ENCODE measurements at regions not wholly inside any gene's neighbourhood (a gene's known extent, or its start where the extent isn't known, plus 50 kb on each side); places are given as distances from the start of the nearest gene placed in this dataset.
"Not testable (repeated sequence)": the region's sequence is repeated elsewhere in the genome, so short reads cannot be mapped to it uniquely, and the experiment has no call there.

DNA sequence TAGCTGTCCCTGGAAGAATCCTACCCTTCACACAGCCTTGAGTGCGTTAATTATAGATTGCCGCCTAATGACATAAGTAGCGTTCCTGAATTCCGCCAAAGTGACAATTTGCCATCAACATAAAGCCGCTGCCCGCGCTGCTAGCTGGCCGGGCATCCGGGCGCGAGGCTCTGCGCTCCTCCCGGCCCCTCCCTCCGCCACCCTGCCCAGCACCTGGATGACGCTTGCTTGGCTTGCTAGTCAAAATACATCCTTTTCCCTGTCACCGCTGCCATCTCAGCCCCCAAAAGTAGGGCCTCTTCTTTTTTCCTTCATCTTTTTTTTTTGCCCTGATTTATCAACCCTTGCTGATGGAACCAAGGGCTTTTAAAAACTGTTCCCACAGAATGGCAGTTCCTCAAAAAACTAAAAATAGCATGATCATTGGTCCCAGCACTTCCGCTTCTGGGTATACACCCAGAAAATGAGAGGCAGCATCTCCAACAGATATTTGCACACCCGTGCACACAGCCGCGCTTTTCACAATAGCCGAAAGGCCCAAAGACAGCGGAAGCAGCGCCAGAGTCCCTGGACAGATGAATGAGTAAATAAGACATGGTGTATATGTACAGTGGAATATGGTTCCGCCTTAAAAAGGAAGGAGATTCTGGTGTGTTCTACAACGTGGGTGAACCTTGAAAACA is 235.2 kb downstream of the BCL11B start:
- no peak for DNase-seq

DNA sequence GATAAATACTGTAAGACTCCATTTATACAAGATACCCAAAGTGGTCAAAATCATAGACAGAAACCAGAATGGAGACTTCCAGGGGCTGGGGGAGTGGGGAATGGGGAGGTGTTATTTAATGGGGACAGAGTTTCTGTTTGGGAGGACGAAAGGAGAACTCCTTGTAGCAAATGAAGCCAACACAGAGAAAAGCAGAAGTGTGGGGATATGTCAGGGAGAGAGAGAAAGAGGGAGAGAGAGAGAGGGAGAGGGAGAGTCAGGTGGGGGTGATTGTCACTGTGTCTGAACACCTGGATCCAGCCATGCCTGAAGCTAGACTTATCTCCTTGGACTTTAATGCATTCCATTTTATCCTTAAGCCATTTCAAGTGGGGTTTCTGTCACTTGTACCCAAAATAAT is 234.7 kb downstream of the BCL11B start:
- DNase-seq: not testable (repeated sequence)

DNA sequence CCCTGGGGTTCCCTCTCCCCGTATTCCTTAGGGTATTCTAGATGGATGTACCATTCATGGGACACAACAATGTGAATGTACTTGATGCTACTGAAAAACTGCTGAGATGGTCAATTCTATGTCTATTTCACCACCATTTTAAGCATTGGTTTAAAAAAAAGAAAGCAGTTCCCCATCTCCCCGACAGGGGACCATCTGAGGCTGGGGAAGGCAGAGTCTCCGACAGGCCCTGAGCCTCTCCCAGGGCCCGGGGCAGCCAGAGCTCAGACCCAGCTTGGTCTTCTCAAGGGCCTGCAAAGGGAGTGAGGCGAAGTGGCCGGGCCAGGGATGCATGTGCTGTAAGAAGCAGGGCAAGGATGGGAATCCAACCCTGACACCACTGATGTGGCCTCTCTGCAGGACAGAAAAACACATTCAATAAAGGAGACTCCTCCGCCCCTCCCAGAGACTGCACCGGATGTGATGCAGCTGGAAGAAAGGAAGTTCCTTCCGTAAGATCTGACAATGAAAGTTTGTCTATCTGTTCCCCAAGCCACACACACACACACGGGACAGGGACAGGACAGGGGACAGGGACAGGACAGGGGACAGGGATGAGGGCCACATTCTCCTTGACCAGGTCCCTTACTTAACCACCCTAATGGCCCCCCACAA is 234.1 kb downstream of the BCL11B start:
- no peak for DNase-seq

- no peak for DNase-seq
Observed at GRCh38 chr14:99038431-99038820, 233.6 kb downstream of the BCL11B start.

DNA sequence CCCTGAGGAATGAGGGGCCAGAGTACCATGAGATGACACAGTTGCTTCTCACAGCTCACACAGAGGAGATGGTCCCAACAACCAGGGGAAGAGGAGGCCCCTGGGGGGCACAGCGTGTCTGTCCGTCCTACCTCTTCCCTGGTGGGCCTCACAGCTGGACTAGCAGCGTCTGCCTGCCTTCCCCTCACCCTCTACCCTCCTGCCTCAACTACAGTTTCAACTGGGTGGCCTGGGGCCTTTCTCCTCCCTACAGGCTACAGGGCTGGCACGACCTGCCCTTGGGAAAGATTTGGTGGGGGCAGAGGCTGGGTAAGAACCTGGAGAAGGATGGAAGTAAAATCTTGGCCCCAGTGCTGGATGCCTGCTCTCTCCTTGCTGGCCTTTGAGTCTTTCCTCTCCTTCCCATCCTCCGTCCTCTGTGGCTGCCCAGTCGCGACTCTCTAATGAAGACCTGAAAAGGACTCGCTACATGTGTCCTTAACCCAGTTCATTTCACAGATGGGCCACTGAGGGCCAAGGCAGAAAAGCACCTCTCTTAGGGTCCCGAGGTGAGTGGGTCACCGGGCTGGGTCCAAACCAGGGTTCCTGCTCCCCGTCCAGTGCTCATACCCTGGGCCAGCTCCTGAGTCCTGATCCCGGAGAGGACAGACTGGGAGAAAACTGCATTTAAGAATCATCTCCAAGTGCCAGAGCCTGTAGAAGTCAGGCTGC is 232.5 kb downstream of the BCL11B start:
- DNase-seq: no peak

DNA sequence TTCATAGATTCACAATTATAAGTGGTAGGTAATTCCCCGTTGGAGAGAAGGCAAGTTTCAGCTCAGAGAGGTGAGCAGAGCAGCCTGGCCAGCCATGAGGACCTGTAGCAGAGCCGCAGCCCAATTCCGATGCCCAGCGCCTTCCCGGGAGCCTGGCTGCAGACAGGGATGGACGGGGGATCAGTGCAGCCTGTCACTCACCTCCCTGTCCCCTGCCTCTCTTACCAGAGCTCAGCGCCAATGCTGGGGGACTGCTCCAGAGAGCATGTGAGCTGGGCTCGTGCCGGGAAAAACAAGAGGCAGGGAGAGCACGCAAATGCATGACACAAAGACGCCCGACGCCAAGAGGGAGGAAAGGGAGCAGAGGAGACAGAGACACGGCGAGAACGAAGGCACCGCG is 231.9 kb downstream of the BCL11B start:
- DNase-seq: no peak

DNA sequence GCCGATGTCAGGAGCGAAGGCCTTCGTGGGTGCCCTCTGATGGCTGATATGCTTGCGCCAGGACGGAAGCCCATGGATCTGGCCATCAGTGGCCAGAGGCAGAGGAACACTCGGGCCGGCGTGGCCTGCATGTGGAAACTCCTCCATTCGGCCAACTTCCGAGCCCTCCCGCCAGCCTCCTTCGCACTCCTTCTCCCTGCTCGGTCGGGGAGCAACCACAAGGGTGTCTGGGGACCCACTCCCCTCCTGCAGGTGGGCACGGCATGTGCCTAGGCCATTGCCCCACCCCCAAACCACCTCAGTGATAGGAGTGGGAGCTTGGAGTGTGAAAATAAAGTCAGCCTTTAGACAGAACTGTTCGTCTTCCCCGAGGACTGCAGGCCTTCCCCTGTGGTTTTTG is 231.3 kb downstream of the BCL11B start:
- DNase-seq: no peak

- DNase-seq: no peak
Observed at GRCh38 chr14:99041141-99041819, 230.7 kb downstream of the BCL11B start.

DNA sequence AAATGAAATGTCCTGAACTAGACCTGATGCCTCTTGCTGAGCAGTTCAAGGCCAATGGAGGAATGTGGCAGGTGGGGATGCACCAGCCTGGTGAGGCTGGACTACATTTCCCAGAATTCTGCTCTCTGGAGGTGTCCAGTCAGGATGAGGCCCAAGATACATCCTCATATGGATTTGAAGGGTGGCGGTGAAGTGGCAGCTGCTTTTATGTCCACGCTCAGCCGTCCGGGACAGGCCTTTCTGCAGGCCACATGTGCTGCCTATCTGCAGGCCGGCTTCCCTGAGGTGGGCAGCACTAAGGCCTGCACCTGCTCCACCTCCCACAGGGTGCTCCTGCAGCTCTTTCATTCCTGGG is 230.2 kb downstream of the BCL11B start:
- no peak for DNase-seq

- DNase-seq: no peak
Observed at GRCh38 chr14:99042381-99043266, 229.4 kb downstream of the BCL11B start.

- DNase-seq: no peak
Observed at GRCh38 chr14:99043267-99043615, 228.8 kb downstream of the BCL11B start.

GRCh38 chr14:99043756-99044155 is 228.2 kb downstream of the BCL11B start:
- no peak for DNase-seq

- DNase-seq: peak; percentile 65
Observed at GRCh38 chr14:99047441-99048031, 224.5 kb downstream of the BCL11B start.

- DNase-seq: no peak
Observed at GRCh38 chr14:99050309-99050708, 221.7 kb downstream of the BCL11B start.

GRCh38 chr14:99052467-99052866 is 219.5 kb downstream of the BCL11B start:
- no peak for DNase-seq

GRCh38 chr14:99055019-99055418 is 217.0 kb downstream of the BCL11B start:
- DNase-seq: no peak

DNA sequence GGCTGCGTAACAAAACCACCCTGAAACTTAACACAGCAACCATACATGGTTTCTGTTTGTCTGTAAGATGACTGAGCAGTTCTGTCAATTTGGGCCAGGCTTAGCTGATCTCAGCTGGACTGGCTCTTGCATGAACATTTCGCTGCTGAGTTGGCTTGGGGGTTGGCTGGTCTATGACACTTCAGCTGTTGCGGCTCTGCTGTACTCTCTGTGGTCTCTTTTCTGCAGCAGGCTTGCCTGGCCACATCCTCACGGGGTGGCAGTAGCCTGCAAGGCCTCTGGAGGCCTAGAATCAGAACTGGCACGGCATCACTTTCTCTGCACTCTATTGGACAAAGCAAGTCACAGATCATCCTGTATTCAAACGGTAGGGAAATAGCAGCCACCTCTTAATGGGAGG is 216.2 kb downstream of the BCL11B start:
- no peak for DNase-seq

DNA sequence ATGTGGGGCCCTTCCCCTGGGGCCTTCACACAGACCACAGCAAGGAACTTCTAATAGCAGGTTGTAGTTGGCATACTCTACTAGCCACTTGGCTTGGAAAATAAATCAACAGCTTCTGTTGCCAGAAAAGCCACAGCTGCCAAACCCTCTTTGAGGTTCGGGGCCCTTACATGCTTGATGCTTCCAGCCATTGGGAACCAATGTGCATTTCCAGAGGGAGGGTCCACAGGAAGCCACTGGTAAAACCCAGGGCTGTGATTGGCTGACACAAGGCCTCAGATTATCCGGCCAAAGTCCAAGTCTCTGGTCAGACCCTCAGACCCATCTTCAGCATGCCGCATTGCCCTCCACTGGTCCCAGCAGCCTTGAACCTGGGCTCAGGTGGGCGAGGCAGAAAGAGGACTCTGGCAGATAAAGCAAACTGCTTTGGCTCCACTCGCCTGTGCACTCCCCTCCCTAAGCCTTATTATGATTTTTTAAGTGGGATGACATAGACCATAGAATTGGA is 214.4 kb downstream of the BCL11B start:
- no peak for DNase-seq

DNA sequence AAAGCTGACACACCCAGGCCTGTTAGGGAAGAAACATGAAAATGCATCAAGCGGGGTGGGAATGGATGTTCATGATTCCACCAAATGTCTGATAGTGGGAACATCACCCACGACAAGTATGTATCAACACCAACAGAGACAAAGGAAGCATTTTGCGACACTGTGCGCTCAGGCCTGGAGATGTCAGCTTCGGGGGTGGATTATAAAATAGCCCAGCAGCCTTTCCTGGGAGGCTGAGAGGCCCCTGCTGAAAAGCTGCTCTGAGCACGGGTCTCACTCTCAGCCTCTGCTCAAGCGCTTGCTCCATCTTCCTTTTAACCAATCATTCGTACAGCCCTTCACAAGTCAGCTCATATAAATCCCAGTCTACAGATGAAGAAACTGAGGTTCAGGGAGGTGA is 213.5 kb downstream of the BCL11B start:
- DNase-seq: no peak

DNA sequence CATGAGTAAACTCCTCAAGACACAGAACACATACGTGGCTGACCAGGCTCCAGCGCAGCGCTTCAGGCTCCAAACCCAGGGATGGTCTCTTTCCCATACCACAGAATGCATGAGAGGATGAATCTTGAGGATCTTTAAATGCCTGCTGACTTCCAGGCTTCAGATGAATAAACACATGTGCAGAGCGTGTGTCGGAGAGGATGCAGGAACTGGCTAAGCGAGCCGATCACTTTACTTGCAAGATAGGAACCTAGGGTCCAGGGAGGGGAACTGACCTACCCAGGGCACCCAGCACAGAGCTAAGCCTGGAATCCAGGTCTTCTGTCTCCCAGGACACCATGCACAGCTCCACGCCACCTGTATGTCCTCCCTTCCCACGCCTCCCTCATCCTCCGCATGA is 209.8 kb downstream of the BCL11B start:
- DNase-seq: no peak

DNA sequence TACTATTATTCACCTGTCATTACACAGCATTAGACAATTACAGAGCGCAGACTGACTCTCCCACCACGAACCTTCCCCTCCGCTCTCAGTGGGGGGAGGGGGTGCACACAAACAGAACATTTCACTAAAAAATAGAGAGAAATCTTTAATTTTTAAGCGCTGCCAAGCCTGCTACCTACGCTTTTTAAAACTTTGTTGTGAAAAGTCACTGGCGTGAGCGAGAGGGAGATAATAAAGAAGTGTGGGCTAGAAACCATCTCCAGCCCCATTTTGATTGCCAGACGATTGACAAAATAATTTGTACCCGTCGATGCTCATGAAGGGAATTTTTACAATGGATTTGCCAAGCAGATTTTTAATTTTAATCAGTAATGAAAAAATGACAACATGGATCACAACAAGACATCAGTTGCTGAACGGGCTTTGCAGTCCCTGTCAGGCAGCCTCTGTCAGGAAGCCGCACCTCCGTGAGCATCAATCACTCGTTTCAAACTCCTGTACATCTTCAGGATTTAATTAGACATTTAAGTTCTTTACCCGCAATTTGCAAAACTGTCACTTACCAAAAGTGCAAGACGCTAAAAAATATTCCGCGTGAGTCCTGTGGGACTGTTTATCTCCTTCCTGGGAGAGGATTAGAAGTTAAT is 209.1 kb downstream of the BCL11B start:
- no peak for DNase-seq
